H1 (cell line): ENCODE measurements at regions not wholly inside any gene's neighbourhood (a gene's known extent, or its start where the extent isn't known, plus 50 kb on each side); places are given as distances from the start of the nearest gene placed in this dataset.
"Not testable (repeated sequence)": the region's sequence is repeated elsewhere in the genome, so short reads cannot be mapped to it uniquely, and the experiment has no call there.

Experiments
- BRCA1 ChIP-seq: IDR thresholded peaks from 2 replicates; pipeline ENCODE4 v1.6.1; 2012; ENCODE audit warnings: low read depth, low read length, improper control_type of control experiment
- EP300 ChIP-seq, 2 experiments: IDR thresholded peaks; 1 replicate in 1 of 2; 2 replicates in 1 of 2; pipeline ENCODE4 v1.6.1; 2011 to 2012; ENCODE audit warnings: low read depth in 2 of 2, low read length in 2 of 2, mild to moderate bottlenecking in 2 of 2, borderline replicate concordance in 1 of 2, inconsistent platforms in 1 of 2, moderate library complexity in 1 of 2
- EZH2 ChIP-seq: fragments of 200-600 bp; sonication (generic); IDR thresholded peaks from 2 replicates; pipeline ENCODE4 v1.7.1; 2012; ENCODE audit warnings: low read depth, mild to moderate bottlenecking, moderate library complexity, low read length, inconsistent platforms; ENCODE audit not compliant: severe bottlenecking
- KDM5A ChIP-seq: fragments of 200-600 bp; IDR thresholded peaks from 2 replicates; pipeline ENCODE4 v1.7.1; 2012; ENCODE audit warnings: mild to moderate bottlenecking, low read length, inconsistent platforms, mixed read lengths
- MAX ChIP-seq: IDR thresholded peaks from 2 replicates; pipeline ENCODE4 v1.6.1; 2012; ENCODE audit warnings: inconsistent platforms
- POLR2A ChIP-seq, 2 experiments: IDR thresholded peaks; 1 replicate in 1 of 2; 2 replicates in 1 of 2; pipeline ENCODE4 v1.6.1; 2011; ENCODE audit warnings: low read depth in 2 of 2, low read length in 2 of 2, mild to moderate bottlenecking in 2 of 2; ENCODE audit errors: control extremely low read depth in 1 of 2
- POLR2AphosphoS5 ChIP-seq: IDR thresholded peaks from 2 replicates; pipeline ENCODE4 v1.6.1; 2011; ENCODE audit warnings: low read depth, low read length
- TAF1 ChIP-seq: IDR thresholded peaks from 2 replicates; pipeline ENCODE4 v1.6.1; 2011; ENCODE audit warnings: mild to moderate bottlenecking, low read depth, low read length
- USF2 ChIP-seq: IDR thresholded peaks from 2 replicates; pipeline ENCODE4 v1.6.1; 2011; ENCODE audit warnings: low read length, improper control_type of control experiment
- TF ChIP-seq, protein P1 (sequence below), 3 experiments: IDR thresholded peaks; 1 replicate in 2 of 3; 2 replicates in 1 of 3; pipeline versions ENCODE4 v1.5.1 to v1.6.1; 2011; ENCODE audit warnings: low read length in 3 of 3, mild to moderate bottlenecking in 3 of 3, inconsistent platforms in 2 of 3, low read depth in 1 of 3, moderate library complexity in 1 of 3; ENCODE audit not compliant: insufficient read depth in 1 of 3; ENCODE audit errors: control extremely low read depth in 1 of 3

- not testable (repeated sequence) for TF ChIP-seq EZH2; MAX; EP300 (IDR thresholded peaks at IDR 0.05; ENCODE audit: borderline replicate concordance in 1 of 2, low read depth in 2 of 2, low read length in 2 of 2); BRCA1; TAF1; USF2; POLR2AphosphoS5; KDM5A; POLR2A (IDR thresholded peaks at IDR 0.05; ENCODE audit: control extremely low read depth in 1 of 2, low read depth in 2 of 2, low read length in 2 of 2)
- TF ChIP-seq, protein P1, sequence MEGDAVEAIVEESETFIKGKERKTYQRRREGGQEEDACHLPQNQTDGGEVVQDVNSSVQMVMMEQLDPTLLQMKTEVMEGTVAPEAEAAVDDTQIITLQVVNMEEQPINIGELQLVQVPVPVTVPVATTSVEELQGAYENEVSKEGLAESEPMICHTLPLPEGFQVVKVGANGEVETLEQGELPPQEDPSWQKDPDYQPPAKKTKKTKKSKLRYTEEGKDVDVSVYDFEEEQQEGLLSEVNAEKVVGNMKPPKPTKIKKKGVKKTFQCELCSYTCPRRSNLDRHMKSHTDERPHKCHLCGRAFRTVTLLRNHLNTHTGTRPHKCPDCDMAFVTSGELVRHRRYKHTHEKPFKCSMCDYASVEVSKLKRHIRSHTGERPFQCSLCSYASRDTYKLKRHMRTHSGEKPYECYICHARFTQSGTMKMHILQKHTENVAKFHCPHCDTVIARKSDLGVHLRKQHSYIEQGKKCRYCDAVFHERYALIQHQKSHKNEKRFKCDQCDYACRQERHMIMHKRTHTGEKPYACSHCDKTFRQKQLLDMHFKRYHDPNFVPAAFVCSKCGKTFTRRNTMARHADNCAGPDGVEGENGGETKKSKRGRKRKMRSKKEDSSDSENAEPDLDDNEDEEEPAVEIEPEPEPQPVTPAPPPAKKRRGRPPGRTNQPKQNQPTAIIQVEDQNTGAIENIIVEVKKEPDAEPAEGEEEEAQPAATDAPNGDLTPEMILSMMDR (IDR thresholded peaks at IDR 0.05; ENCODE audit: control extremely low read depth in 1 of 3, insufficient read depth in 1 of 3, low read depth in 1 of 3, low read length in 3 of 3) = not testable (repeated sequence)
Observed at GRCh38 chr4:130772966-130773365, 1677.0 kb downstream of the C4orf33 start.
